ENCODE measurements at regions not wholly inside any gene's neighbourhood (a gene's known extent, or its start where the extent isn't known, plus 50 kb on each side); places are given as distances from the start of the nearest gene placed in this dataset.

DNA sequence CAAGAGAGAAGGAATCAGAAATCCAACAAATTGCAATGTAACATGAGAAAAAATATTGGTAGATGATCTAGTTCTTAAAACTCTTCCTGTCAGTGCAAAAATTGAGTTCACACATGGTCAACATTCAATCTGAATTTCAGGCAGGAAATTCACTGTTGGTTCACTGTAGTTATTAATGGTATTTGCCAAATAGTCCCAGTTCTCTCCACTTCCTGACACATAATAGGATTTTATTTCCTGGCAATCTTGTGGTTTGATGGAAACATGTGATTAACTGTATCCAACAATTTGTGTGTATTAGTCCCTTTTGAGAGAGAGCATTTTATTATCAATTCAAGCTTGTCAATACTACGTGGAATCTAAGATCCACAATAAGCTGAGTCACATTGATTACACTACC is 1103.1 kb downstream of the ROBO2 start:
- TF ChIP-seq, protein P1, sequence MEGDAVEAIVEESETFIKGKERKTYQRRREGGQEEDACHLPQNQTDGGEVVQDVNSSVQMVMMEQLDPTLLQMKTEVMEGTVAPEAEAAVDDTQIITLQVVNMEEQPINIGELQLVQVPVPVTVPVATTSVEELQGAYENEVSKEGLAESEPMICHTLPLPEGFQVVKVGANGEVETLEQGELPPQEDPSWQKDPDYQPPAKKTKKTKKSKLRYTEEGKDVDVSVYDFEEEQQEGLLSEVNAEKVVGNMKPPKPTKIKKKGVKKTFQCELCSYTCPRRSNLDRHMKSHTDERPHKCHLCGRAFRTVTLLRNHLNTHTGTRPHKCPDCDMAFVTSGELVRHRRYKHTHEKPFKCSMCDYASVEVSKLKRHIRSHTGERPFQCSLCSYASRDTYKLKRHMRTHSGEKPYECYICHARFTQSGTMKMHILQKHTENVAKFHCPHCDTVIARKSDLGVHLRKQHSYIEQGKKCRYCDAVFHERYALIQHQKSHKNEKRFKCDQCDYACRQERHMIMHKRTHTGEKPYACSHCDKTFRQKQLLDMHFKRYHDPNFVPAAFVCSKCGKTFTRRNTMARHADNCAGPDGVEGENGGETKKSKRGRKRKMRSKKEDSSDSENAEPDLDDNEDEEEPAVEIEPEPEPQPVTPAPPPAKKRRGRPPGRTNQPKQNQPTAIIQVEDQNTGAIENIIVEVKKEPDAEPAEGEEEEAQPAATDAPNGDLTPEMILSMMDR (IDR thresholded peaks at IDR 0.05; ENCODE audit: insufficient read depth, low read length, poor library complexity, severe bottlenecking) = no peak
- TF ChIP-seq EZH2phosphoT487 (conservative IDR thresholded peaks at IDR 0.05; ENCODE audit: low read length) = no peak
